Activated T-helper 1 cell treated with anti-CD3 and anti-CD28 coated beads, Interleukin-12 subunit alpha, Interleukin-12 subunit beta, Interleukin-2, Interleukin-4 antibody, amounts not matched to agents 30 ng/mL and 10 ng/mL and 1 ng/mL, durations not matched to agents 14 hours and 24 hours and 36 hours (primary cell): ENCODE measurements at regions not wholly inside any gene's neighbourhood (a gene's known extent, or its start where the extent isn't known, plus 50 kb on each side); places are given as distances from the start of the nearest gene placed in this dataset.

Experiments
- DNase-seq: peaks from one replicate; pipeline ENCODE4 v3.0.0; 2021; ENCODE audit warnings: low spot score
- H3K27ac Mint-ChIP-seq: one replicate; pipeline ENCODE4 v1.8.0; 2021; ENCODE audit warnings: mild to moderate bottlenecking, mixed read lengths
- H3K27me3 Mint-ChIP-seq: one replicate; pipeline ENCODE4 v1.8.0; 2022; ENCODE audit warnings: mild to moderate bottlenecking, moderate library complexity, mixed read lengths; ENCODE audit not compliant: insufficient read depth
- H3K36me3 Mint-ChIP-seq: one replicate; pipeline ENCODE4 v1.8.0; 2021; ENCODE audit warnings: low read depth, mixed read lengths
- H3K4me1 Mint-ChIP-seq: one replicate; pipeline ENCODE4 v1.8.0; 2021; ENCODE audit warnings: low read depth, mixed read lengths
- H3K4me3 Mint-ChIP-seq: one replicate; pipeline ENCODE4 v1.8.0; 2021; ENCODE audit warnings: mild to moderate bottlenecking, moderate library complexity, mixed read lengths
- H3K9me3 Mint-ChIP-seq: one replicate; pipeline ENCODE4 v1.8.0; 2021; ENCODE audit warnings: mixed read lengths
- intact Hi-C: fragments of 100-400 bp; cut with micrococcal nuclease; formaldehyde crosslinking; loops from one replicate; pipeline ENCODE4 v1.15.1; 2024

GRCh38 chr5:30069441-30070263 lies 1123.8 kb upstream of the CDH6 start:
- intact Hi-C loops = no loop called here
- no peaks in the 10 kb centered on the region for H3K36me3 Mint-ChIP-seq
- no peaks in the 10 kb centered on the region for H3K27me3 Mint-ChIP-seq

GRCh38 chr5:30063503-30063902 lies 1130.0 kb upstream of the CDH6 start:
- Mint-ChIP-seq H3K27ac (no peak overlapping the region), H3K36me3 (no peaks in the 10 kb centered on the region), H3K4me3 (no peak overlapping the region), H3K4me1 (no peaks in the 10 kb centered on the region), H3K27me3 (no peaks in the 10 kb centered on the region), H3K9me3 (no peaks in the 10 kb centered on the region)
- intact Hi-C loops = no loop called here
- no peak for DNase-seq

More at GRCh38 chr5:30069441-30070263, 1123.8 kb upstream of the CDH6 start:
- Mint-ChIP-seq H3K9me3 (peaks cover 24% of the 10 kb centered on the region), H3K4me1 (no peaks in the 10 kb centered on the region), H3K4me3 (no peak overlapping the region), H3K27ac (no peak overlapping the region)
- DNase-seq = no peak

GRCh38 chr5:30051976-30052375 lies 1141.5 kb upstream of the CDH6 start:
- no peak overlapping the region for H3K27ac Mint-ChIP-seq
- no peaks in the 10 kb centered on the region for H3K4me1 Mint-ChIP-seq
- intact Hi-C loops = no loop called here
- no peaks in the 10 kb centered on the region for H3K27me3 Mint-ChIP-seq
- H3K9me3 Mint-ChIP-seq = peaks cover 15% of the 10 kb centered on the region
- no peaks in the 10 kb centered on the region for H3K36me3 Mint-ChIP-seq
- H3K4me3 Mint-ChIP-seq = no peak overlapping the region
- no peak for DNase-seq

- intact Hi-C loops = no loop called here
- Mint-ChIP-seq H3K36me3 (no peaks in the 10 kb centered on the region), H3K27me3 (no peaks in the 10 kb centered on the region), H3K9me3 (peaks cover 9% of the 10 kb centered on the region), H3K4me1 (no peaks in the 10 kb centered on the region), H3K4me3 (no peak overlapping the region), H3K27ac (no peak overlapping the region)
- no peak for DNase-seq
Measured at GRCh38 chr5:30050056-30050815, 1143.2 kb upstream of the CDH6 start.

GRCh38 chr5:30042677-30043076 lies 1150.8 kb upstream of the CDH6 start:
- H3K4me1 Mint-ChIP-seq = no peaks in the 10 kb centered on the region
- no peaks in the 10 kb centered on the region for H3K36me3 Mint-ChIP-seq
- intact Hi-C loops = no loop called here
- no peaks in the 10 kb centered on the region for H3K27me3 Mint-ChIP-seq
- H3K27ac Mint-ChIP-seq = no peak overlapping the region
- DNase-seq = no peak
- no peaks in the 10 kb centered on the region for H3K9me3 Mint-ChIP-seq
- no peak overlapping the region for H3K4me3 Mint-ChIP-seq

- intact Hi-C loops = no loop called here
- no peaks in the 10 kb centered on the region for H3K27me3 Mint-ChIP-seq
- no peak overlapping the region for H3K27ac Mint-ChIP-seq
- H3K36me3 Mint-ChIP-seq = no peaks in the 10 kb centered on the region
- no peaks in the 10 kb centered on the region for H3K4me1 Mint-ChIP-seq
- H3K4me3 Mint-ChIP-seq = no peak overlapping the region
- no peaks in the 10 kb centered on the region for H3K9me3 Mint-ChIP-seq
- DNase-seq = no peak
Measured at GRCh38 chr5:30041831-30042385, 1151.6 kb upstream of the CDH6 start.

GRCh38 chr5:30041291-30041690 lies 1152.2 kb upstream of the CDH6 start:
- intact Hi-C loops = no loop called here
- Mint-ChIP-seq H3K36me3 (no peaks in the 10 kb centered on the region), H3K9me3 (peaks cover 1% of the 10 kb centered on the region), H3K27ac (no peak overlapping the region), H3K4me3 (no peak overlapping the region), H3K27me3 (no peaks in the 10 kb centered on the region), H3K4me1 (no peaks in the 10 kb centered on the region)
- no peak for DNase-seq

- H3K9me3 Mint-ChIP-seq = peaks cover 5% of the 10 kb centered on the region
- H3K4me3 Mint-ChIP-seq = no peak overlapping the region
- intact Hi-C loops = no loop called here
- H3K27me3 Mint-ChIP-seq = no peaks in the 10 kb centered on the region
- no peaks in the 10 kb centered on the region for H3K4me1 Mint-ChIP-seq
- H3K27ac Mint-ChIP-seq = no peak overlapping the region
- H3K36me3 Mint-ChIP-seq = no peaks in the 10 kb centered on the region
- DNase-seq = no peak
Measured at GRCh38 chr5:30040488-30041118, 1152.9 kb upstream of the CDH6 start.

GRCh38 chr5:30039379-30039778 lies 1154.1 kb upstream of the CDH6 start:
- intact Hi-C loops = no loop called here
- no peak for DNase-seq
- Mint-ChIP-seq H3K9me3 (peaks cover 10% of the 10 kb centered on the region), H3K36me3 (no peaks in the 10 kb centered on the region), H3K27ac (no peak overlapping the region), H3K4me3 (no peak overlapping the region), H3K4me1 (no peaks in the 10 kb centered on the region), H3K27me3 (no peaks in the 10 kb centered on the region)

GRCh38 chr5:30034870-30035269 lies 1158.6 kb upstream of the CDH6 start:
- H3K27me3 Mint-ChIP-seq = no peaks in the 10 kb centered on the region
- H3K27ac Mint-ChIP-seq = no peak overlapping the region
- no peak for DNase-seq
- intact Hi-C loops = no loop called here
- peaks cover 10% of the 10 kb centered on the region for H3K9me3 Mint-ChIP-seq
- no peaks in the 10 kb centered on the region for H3K4me1 Mint-ChIP-seq
- no peaks in the 10 kb centered on the region for H3K36me3 Mint-ChIP-seq
- no peak overlapping the region for H3K4me3 Mint-ChIP-seq

GRCh38 chr5:30030101-30030500 lies 1163.4 kb upstream of the CDH6 start:
- Mint-ChIP-seq H3K4me1 (no peaks in the 10 kb centered on the region), H3K27ac (no peak overlapping the region), H3K36me3 (no peaks in the 10 kb centered on the region), H3K9me3 (peaks cover 5% of the 10 kb centered on the region), H3K27me3 (no peaks in the 10 kb centered on the region), H3K4me3 (no peak overlapping the region)
- intact Hi-C loops = no loop called here
- DNase-seq = no peak

- no peaks in the 10 kb centered on the region for H3K4me1 Mint-ChIP-seq
- no peaks in the 10 kb centered on the region for H3K36me3 Mint-ChIP-seq
- H3K9me3 Mint-ChIP-seq = peaks cover 17% of the 10 kb centered on the region
- H3K27ac Mint-ChIP-seq = no peak overlapping the region
- intact Hi-C loops = no loop called here
- H3K27me3 Mint-ChIP-seq = no peaks in the 10 kb centered on the region
- DNase-seq = no peak
- H3K4me3 Mint-ChIP-seq = no peak overlapping the region
Measured at GRCh38 chr5:30001826-30002225, 1191.7 kb upstream of the CDH6 start.

- Mint-ChIP-seq H3K4me3 (no peak overlapping the region), H3K36me3 (no peaks in the 10 kb centered on the region), H3K9me3 (peaks cover 17% of the 10 kb centered on the region), H3K27ac (no peak overlapping the region), H3K27me3 (no peaks in the 10 kb centered on the region), H3K4me1 (no peaks in the 10 kb centered on the region)
- no peak for DNase-seq
- intact Hi-C loops = no loop called here
Measured at GRCh38 chr5:30000231-30000630, 1193.3 kb upstream of the CDH6 start.
